LNCAP (cell line): ENCODE measurements at regions not wholly inside any gene's neighbourhood (a gene's known extent, or its start where the extent isn't known, plus 50 kb on each side); places are given as distances from the start of the nearest gene placed in this dataset.

Experiments
- CTCF ChIP-seq: fragments of 450-650 bp; IDR thresholded peaks from 2 replicates; pipeline ENCODE4 v1.5.1; 2017; ENCODE audit warnings: mild to moderate bottlenecking

DNA sequence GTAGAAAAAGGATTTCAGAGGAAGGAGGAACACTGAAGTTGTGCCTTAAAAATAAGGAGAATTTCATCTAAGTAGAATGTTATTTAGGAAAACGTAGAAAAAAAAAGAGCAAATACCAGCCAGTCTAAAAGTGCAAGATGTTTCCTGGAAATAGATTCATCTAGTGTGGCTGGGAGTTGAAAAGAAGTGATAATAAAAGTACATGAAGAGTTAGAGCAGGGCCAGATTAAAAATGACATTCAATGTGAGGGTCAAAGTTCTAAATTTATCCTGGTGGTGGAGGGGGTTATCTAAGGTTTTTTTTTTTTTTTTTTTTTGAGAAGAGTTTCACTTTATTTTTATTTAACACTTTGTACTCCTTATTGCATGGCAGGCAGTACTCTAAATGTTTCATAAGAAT is 289.3 kb downstream of the MDFIC start:
- TF ChIP-seq CTCF = no peak

DNA sequence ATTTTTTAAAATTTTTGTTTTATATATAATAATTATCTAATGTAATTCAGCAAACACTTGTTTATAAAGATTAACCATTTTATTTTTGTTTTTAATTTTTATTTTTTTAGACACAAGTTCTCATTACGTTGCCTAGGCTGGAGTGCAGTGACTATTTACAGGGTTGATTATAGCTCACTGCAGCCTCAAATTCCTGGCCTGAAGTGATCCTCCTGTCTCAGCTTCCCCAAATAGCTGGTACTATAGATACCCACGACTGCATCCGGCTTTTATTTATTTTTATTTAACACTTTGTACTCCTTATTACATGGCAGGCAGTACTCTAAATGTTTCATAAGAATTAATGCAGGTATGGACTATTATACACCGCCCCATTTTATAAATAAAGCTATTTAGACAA is 288.7 kb downstream of the MDFIC start:
- no peak for TF ChIP-seq CTCF

DNA sequence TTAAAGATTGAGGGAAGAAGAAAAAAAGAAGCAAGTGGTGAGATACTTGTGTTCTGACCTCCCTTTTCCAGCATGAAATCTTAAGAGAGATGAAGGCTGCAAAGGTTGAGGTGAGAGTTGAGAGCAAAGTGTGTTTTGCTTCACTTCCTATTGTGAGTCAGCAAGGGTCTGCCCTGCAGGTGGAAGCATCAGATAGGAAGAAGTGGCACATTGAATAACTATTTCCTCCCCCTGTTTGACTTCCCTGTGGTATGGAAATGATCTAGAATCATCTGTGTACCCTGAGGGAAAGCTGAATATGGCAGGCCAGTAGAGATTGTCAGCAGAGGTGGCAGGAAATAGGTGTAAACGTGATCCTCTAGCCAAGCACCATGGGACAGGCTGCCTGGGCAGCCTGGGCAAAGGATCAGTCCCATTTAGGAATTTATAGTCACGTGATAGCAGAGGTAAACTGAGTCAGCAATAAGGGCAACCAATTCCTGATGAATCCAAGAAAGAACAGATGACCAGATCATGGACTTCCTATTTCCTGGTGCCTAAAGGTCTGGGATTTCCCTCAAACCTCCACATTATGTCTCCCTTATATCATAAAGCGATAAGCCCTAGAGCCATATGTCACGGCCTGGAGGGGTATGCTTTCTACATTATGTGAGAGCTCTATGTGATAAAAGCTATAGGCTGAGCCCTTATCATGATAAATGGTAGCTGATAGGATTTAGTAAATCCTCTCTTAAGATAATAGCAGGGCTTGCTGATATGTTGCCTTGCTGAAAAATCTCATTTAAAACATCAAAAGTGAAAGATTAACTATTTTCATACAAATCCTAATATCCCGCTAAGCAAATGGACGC is 287.0 kb downstream of the MDFIC start:
- TF ChIP-seq CTCF = no peak

- TF ChIP-seq CTCF = no peak
Measured at GRCh38 chr7:115198143-115198542, 276.2 kb downstream of the MDFIC start.

GRCh38 chr7:115195208-115195607 is 273.3 kb downstream of the MDFIC start:
- no peak for TF ChIP-seq CTCF

DNA sequence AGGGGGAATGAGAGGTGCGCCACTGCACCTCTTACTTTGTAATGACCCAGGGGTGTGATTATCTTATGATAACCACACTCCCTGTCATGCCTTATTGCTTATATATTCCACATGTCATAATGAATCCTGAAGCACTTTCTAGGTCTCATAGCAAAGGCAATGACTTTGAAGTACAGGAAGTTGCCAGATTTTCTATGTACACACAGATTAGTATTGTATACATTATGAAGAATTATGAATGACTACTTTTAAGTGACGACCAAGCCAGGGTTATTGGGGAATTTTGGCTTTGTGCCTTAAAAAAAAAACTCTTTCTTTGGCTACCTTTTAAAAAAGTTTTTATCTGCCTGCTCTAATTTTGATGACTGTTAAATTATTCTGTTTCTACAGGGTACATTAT is 269.6 kb downstream of the MDFIC start:
- TF ChIP-seq CTCF = no peak

DNA sequence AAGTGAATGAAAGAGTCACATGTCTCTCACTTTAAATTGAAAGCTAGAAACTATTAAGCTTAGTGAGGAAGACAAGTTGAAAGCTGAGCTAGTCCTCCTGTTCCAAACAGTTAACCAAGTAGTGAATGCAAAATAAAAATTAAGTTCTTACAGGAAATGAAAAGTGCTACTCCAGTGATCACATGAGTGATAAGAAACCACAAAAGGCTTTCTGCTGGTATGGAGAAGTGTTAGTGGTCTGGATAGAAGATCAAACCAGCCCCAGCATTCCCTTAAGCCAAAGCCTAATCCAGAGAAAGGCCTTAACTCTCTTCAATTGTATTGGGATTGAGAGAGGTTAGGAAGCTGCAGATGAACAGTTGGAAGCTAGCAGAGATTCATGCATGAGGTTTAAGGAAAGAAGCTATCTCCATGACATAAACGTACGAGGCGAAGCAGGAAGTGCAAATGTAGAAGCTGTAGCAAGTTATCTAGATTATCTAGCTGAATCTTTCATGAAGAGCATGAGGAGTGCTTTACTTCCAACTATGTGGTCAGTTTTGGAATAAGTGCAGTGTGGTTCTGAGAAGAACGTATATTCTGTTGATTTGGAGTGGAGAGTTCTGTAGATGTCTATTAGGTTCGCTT is 261.6 kb downstream of the MDFIC start:
- TF ChIP-seq CTCF = no peak
